CD4-positive, alpha-beta T cell (primary cell): ENCODE measurements at regions not wholly inside any gene's neighbourhood (a gene's known extent, or its start where the extent isn't known, plus 50 kb on each side); places are given as distances from the start of the nearest gene placed in this dataset.

Experiments
- ATAC-seq: fragments of 200-7000 bp; cut with Tn5 transposase; one replicate; pipeline ENCODE4 v1.10.0; 2022; ENCODE audit warnings: mild to moderate bottlenecking; ENCODE audit not compliant: poor library complexity
- CTCF ChIA-PET: fragments of 350-600 bp; sonication (Branson Sonifier 250); formaldehyde crosslinking; loops from one replicate; lab custom pipeline; 2021; ENCODE audit warnings: antibody characterized with exemption, inconsistent platforms; lab: Charles Lee
- POLR2A ChIA-PET: fragments of 350-600 bp; sonication (Branson Sonifier 250); formaldehyde crosslinking; loops from one replicate; lab custom pipeline; 2021; ENCODE audit warnings: antibody characterized with exemption, inconsistent platforms; lab: Charles Lee
- DNase-seq, 14 experiments: peaks; one replicate each; pipeline ENCODE4 v3.0.0-alpha.2; 2013 to 2020; ENCODE audit warnings: mixed read lengths in 2 of 14
- H3K27ac ChIP-seq, 2 donors: one replicate each; pipeline versions ENCODE4 v1.5.1 to v1.7.0; 2013; ENCODE audit warnings: low read length in 2 of 2, low read depth in 1 of 2, mild to moderate bottlenecking in 1 of 2
- H3K27me3 ChIP-seq, 2 experiments: 1 replicate in 1 of 2; 2 replicates in 1 of 2; pipeline versions ENCODE4 v1.6.1 to v1.7.0; 2013; ENCODE audit warnings: low read length in 2 of 2, control low read depth in 1 of 2, mild to moderate bottlenecking in 1 of 2, moderate library complexity in 1 of 2; ENCODE audit not compliant: insufficient read depth in 2 of 2, control insufficient read depth in 1 of 2
- H3K36me3 ChIP-seq: one replicate; pipeline ENCODE4 v1.6.1; 2013; ENCODE audit warnings: low read length, control low read depth; ENCODE audit not compliant: insufficient read depth
- H3K4me1 ChIP-seq: one replicate; pipeline ENCODE4 v1.6.1; 2013; ENCODE audit warnings: low read length, control low read depth; ENCODE audit not compliant: insufficient read depth
- H3K4me3 ChIP-seq: one replicate; pipeline ENCODE4 v1.5.1; 2013; ENCODE audit warnings: mild to moderate bottlenecking, low read length, moderate library complexity
- H3K9me3 ChIP-seq, 2 experiments: 1 replicate in 1 of 2; 2 replicates in 1 of 2; pipeline versions ENCODE4 v1.6.1 to v1.7.0; 2013; ENCODE audit warnings: low read length in 2 of 2, mild to moderate bottlenecking in 2 of 2, control low read depth in 1 of 2, moderate library complexity in 1 of 2; ENCODE audit not compliant: control insufficient read depth in 1 of 2, insufficient read depth in 1 of 2
- H3K27ac Mint-ChIP-seq: one replicate; pipeline ENCODE4 v1.8.0; 2020; ENCODE audit warnings: mixed read lengths
- H3K27me3 Mint-ChIP-seq: one replicate; pipeline ENCODE4 v1.8.0; 2021; ENCODE audit warnings: mixed read lengths
- H3K36me3 Mint-ChIP-seq: one replicate; pipeline ENCODE4 v1.8.0; 2021; ENCODE audit warnings: low read depth, mixed read lengths
- H3K4me1 Mint-ChIP-seq: one replicate; pipeline ENCODE4 v1.8.0; 2021; ENCODE audit warnings: low read depth, mixed read lengths
- H3K4me3 Mint-ChIP-seq: one replicate; pipeline ENCODE4 v1.8.0; 2020; ENCODE audit warnings: mild to moderate bottlenecking, mixed read lengths
- H3K9me3 Mint-ChIP-seq: one replicate; pipeline ENCODE4 v1.8.0; 2020; ENCODE audit warnings: mixed read lengths
- intact Hi-C, 2 experiments: fragments of 100-400 bp; cut with DNase I in 1 of 2; cut with micrococcal nuclease in 1 of 2; formaldehyde crosslinking; loops; one replicate each; pipeline versions ENCODE4 v1.15.1 to v1.9.0; 2023 to 2025; cut with DNase I, micrococcal nuclease
- TF ChIP-seq, protein P1 (sequence below): fragments of 200-600 bp; IDR thresholded peaks from one replicate; pipeline ENCODE4 v1.8.0; 2022; ENCODE audit warnings: antibody characterized with exemption, mild to moderate bottlenecking

GRCh38 chr15:85926834-85927233 lies 132.1 kb upstream of the KLHL25 start:
- DNase-seq (no peak), ATAC-seq (no peak)
- ChIA-PET CTCF (no interaction called here), POLR2A (no interaction called here)
- Mint-ChIP-seq H3K9me3 (no peaks in the 10 kb centered on the region), H3K36me3 (no peaks in the 10 kb centered on the region), H3K4me3 (no peak overlapping the region), H3K27me3 (peaks cover 8% of the 10 kb centered on the region), H3K4me1 (peaks cover 32% of the 10 kb centered on the region), H3K27ac (no peak overlapping the region)
- Histone ChIP-seq H3K4me1 (peaks cover 35% of the 10 kb centered on the region), H3K27ac (no peak overlapping the region), H3K36me3 (no peaks in the 10 kb centered on the region), H3K4me3 (no peak overlapping the region), H3K9me3 (no peaks in the 10 kb centered on the region), H3K27me3 (peaks cover 0 to 3% of the 10 kb centered on the region in 2 experiments)
- intact Hi-C loops: no loop called here
- TF ChIP-seq, protein P1, sequence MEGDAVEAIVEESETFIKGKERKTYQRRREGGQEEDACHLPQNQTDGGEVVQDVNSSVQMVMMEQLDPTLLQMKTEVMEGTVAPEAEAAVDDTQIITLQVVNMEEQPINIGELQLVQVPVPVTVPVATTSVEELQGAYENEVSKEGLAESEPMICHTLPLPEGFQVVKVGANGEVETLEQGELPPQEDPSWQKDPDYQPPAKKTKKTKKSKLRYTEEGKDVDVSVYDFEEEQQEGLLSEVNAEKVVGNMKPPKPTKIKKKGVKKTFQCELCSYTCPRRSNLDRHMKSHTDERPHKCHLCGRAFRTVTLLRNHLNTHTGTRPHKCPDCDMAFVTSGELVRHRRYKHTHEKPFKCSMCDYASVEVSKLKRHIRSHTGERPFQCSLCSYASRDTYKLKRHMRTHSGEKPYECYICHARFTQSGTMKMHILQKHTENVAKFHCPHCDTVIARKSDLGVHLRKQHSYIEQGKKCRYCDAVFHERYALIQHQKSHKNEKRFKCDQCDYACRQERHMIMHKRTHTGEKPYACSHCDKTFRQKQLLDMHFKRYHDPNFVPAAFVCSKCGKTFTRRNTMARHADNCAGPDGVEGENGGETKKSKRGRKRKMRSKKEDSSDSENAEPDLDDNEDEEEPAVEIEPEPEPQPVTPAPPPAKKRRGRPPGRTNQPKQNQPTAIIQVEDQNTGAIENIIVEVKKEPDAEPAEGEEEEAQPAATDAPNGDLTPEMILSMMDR: no peak

DNA sequence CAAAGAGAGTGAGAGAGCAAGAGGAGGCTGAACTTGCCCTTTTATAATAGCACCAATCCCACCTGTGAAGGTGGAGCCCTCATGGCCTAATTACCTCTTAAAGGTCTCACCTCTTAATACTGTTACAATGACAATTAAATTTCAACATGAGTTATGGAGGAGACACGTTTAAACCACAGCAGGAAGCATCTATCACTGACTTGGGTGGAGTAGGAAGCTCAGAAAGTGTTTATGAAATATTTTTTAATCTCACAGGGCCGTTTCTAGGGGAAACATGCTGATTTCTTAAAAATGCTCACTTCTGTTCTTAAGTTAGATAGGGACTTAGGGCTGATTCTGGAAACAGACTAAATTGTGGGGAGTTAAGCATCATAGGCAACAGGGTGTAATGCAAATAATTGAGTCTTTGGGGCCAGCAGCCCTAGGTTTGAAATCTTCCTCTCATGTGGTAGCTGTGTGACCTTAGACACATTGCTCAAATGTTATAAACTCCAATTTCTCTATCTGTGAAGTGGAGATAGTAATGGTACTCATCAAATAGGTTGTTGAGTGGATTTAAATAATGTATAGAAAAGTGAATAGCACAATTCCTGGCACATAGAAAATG lies 133.3 kb upstream of the KLHL25 start:
- Histone ChIP-seq H3K36me3 (no peaks in the 10 kb centered on the region), H3K4me3 (no peak overlapping the region), H3K27me3 (peaks cover 0 to 3% of the 10 kb centered on the region in 2 experiments), H3K4me1 (peaks cover 40% of the 10 kb centered on the region), H3K27ac (peak overlapping the region in 1 of 2 donors; percentile 32), H3K9me3 (no peaks in the 10 kb centered on the region)
- peaks cover 32% of the 10 kb centered on the region for H3K4me1 Mint-ChIP-seq
- intact Hi-C loops: no loop called here
- H3K27me3 Mint-ChIP-seq: no peaks in the 10 kb centered on the region
- H3K9me3 Mint-ChIP-seq: no peaks in the 10 kb centered on the region
- ChIA-PET CTCF (no interaction called here), POLR2A (no interaction called here)
- ATAC-seq: peak; percentile 60
- peak overlapping the region; percentile 71 for H3K27ac Mint-ChIP-seq
- TF ChIP-seq, protein P1: no peak
- H3K4me3 Mint-ChIP-seq: peak overlapping the region; percentile 5
- H3K36me3 Mint-ChIP-seq: no peaks in the 10 kb centered on the region
- DNase-seq: peak in 2 of 14 experiments; percentile 16 to 54

- ChIA-PET CTCF (no interaction called here), POLR2A (no interaction called here)
- no peak for ATAC-seq
- Histone ChIP-seq H3K4me3 (no peak overlapping the region), H3K9me3 (no peaks in the 10 kb centered on the region), H3K27ac (no peak overlapping the region), H3K4me1 (peaks cover 40% of the 10 kb centered on the region), H3K36me3 (no peaks in the 10 kb centered on the region), H3K27me3 (peaks cover 0 to 3% of the 10 kb centered on the region in 2 experiments)
- TF ChIP-seq, protein P1: no peak
- Mint-ChIP-seq H3K27me3 (no peaks in the 10 kb centered on the region), H3K9me3 (no peaks in the 10 kb centered on the region), H3K36me3 (no peaks in the 10 kb centered on the region), H3K4me3 (no peak overlapping the region), H3K4me1 (peaks cover 29% of the 10 kb centered on the region), H3K27ac (peak overlapping the region; percentile 71)
- no peak for DNase-seq
- intact Hi-C loops: no loop called here
Measured at GRCh38 chr15:85929786-85930185, 135.1 kb upstream of the KLHL25 start.
